Naive thymus-derived CD8-positive, alpha-beta T cell (primary cell): ENCODE measurements at regions not wholly inside any gene's neighbourhood (a gene's known extent, or its start where the extent isn't known, plus 50 kb on each side); places are given as distances from the start of the nearest gene placed in this dataset.
"Not testable (repeated sequence)": the region's sequence is repeated elsewhere in the genome, so short reads cannot be mapped to it uniquely, and the experiment has no call there.

Experiments used
- ATAC-seq, 2 donors: fragments of 150-1000 bp; cut with Tn5 transposase in 1 of 2; sonication (Bioruptor Pico), chemical (Tn5 transposase) in 1 of 2; 1 replicate in 1 of 2; 2 replicates in 1 of 2; pipeline ENCODE4 v1.10.0; 2021; ENCODE audit warnings: mild to moderate bottlenecking in 2 of 2, moderate library complexity in 2 of 2
- POLR2A ChIA-PET: fragments of 350-600 bp; sonication (Branson Sonifier 250); formaldehyde crosslinking; loops from one replicate; lab custom pipeline; 2021; ENCODE audit warnings: antibody characterized with exemption; lab: Charles Lee
- DNase-seq, 10 donors: peaks; one replicate each; pipeline versions ENCODE4 v3.0.0 to v3.0.0-alpha.2; 2020 to 2022
- H3K27ac Mint-ChIP-seq, 10 donors: one replicate each; pipeline ENCODE4 v1.8.0; 2020 to 2022; ENCODE audit warnings: mild to moderate bottlenecking in 10 of 10, mixed read lengths in 10 of 10, moderate library complexity in 4 of 10, inconsistent platforms in 1 of 10
- H3K27me3 Mint-ChIP-seq, 5 donors: one replicate each; pipeline ENCODE4 v1.8.0; 2021 to 2022; ENCODE audit warnings: mixed read lengths in 5 of 5
- H3K36me3 Mint-ChIP-seq, 3 donors: one replicate each; pipeline ENCODE4 v1.8.0; 2020 to 2022; ENCODE audit warnings: mixed read lengths in 3 of 3, mild to moderate bottlenecking in 2 of 3, inconsistent platforms in 1 of 3
- H3K4me1 Mint-ChIP-seq, 4 donors: one replicate each; pipeline ENCODE4 v1.8.0; 2021 to 2022; ENCODE audit warnings: mixed read lengths in 4 of 4
- H3K4me3 Mint-ChIP-seq, 10 donors: one replicate each; pipeline ENCODE4 v1.8.0; 2020 to 2022; ENCODE audit warnings: mild to moderate bottlenecking in 10 of 10, mixed read lengths in 10 of 10, moderate library complexity in 6 of 10, inconsistent platforms in 1 of 10
- H3K9me3 Mint-ChIP-seq, 9 donors: one replicate each; pipeline ENCODE4 v1.8.0; 2020 to 2022; ENCODE audit warnings: mixed read lengths in 9 of 9, mild to moderate bottlenecking in 3 of 9, inconsistent platforms in 1 of 9, moderate library complexity in 1 of 9

DNA sequence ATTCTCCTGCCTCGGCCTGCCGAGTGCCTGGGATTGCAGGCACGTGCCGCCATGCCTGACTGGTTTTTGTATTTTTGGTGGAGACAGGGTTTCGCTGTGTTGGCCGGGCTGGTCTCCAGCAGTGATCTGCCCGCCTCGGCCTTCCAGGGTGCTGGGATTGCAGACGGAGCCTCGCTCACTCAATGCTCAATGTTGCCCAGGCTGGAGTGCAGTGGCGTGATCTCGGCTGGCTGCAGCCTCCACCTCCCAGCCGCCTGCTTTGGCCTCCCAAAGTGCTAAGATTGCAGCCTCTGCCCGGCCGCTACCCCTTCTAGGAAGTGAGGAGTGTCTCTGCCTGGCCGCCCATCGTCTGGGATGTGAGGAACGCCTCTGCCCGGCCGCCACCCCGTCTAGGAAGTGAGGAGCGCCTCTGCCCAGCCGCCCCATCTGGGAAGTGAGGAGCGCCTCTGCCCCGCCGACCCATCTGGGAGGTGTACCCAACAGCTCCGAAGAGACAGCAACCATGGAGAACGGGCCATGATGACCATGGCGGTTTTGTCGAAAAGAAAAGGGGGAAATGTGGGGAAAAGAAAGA is 153.7 kb downstream of the C3orf38 start:
- H3K36me3 Mint-ChIP-seq = not testable (repeated sequence)

DNA sequence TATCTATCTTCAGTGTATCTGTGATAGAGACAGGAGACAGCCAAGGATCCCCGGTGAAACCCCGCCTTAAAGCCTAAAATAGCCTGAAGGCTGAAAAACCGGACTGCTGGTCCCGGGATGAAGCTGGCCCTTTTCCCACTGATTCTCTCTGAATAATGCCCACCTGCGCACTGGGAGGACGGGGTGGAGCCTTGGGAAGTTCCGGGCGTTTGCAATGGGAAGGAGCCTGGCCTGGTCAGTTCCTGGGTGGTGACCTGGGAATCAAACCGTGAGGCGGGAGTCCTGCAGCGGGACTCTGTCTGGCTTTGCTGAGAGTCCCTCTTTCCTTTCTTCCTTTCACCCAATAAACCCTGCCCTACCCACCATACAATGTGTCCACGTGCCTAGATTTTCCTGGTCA is 157.9 kb downstream of the C3orf38 start:
- Mint-ChIP-seq H3K9me3 (peaks cover 0 to 6% (median 0%) of the 10 kb centered on the region in 9 donors), H3K4me3 (no peak overlapping the region), H3K36me3 (no peaks in the 10 kb centered on the region), H3K27me3 (no peaks in the 10 kb centered on the region), H3K4me1 (no peaks in the 10 kb centered on the region), H3K27ac (no peak overlapping the region)
- DNase-seq (no peak), ATAC-seq (no peak)
- POLR2A ChIA-PET = no interaction called here

More for the DNA sequence above, 153.7 kb downstream of the C3orf38 start:
- H3K27ac Mint-ChIP-seq, POLR2A ChIA-PET, ATAC-seq, DNase-seq, H3K4me3 Mint-ChIP-seq, H3K4me1 Mint-ChIP-seq, H3K9me3 Mint-ChIP-seq, H3K27me3 Mint-ChIP-seq: not testable (repeated sequence)

DNA sequence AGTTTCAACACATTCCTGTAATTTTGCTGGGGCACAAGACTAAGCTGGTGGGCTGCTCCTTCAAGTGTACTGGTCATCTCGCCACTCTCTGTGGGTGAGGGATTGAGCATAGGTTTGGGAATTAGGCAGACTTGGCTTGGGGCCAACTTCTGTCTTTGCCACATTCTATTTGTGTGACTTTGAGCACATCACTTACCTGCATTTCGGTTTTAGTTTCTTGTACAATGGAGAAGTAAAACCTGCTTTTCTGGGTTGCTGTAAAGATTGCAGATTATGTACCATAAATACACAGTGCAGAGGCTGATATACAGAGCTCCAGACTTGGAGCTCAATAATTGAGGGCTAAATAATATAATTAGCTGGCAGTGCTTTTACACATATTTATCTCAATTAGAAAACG is 162.1 kb downstream of the C3orf38 start:
- H3K36me3 Mint-ChIP-seq = no peaks in the 10 kb centered on the region
- no peak for DNase-seq
- POLR2A ChIA-PET = no interaction called here
- H3K27ac Mint-ChIP-seq = no peak overlapping the region
- no peaks in the 10 kb centered on the region for H3K27me3 Mint-ChIP-seq
- H3K4me3 Mint-ChIP-seq = no peak overlapping the region
- H3K9me3 Mint-ChIP-seq = peaks cover 0 to 3% (median 0%) of the 10 kb centered on the region in 9 donors
- no peak for ATAC-seq
- H3K4me1 Mint-ChIP-seq = no peaks in the 10 kb centered on the region

DNA sequence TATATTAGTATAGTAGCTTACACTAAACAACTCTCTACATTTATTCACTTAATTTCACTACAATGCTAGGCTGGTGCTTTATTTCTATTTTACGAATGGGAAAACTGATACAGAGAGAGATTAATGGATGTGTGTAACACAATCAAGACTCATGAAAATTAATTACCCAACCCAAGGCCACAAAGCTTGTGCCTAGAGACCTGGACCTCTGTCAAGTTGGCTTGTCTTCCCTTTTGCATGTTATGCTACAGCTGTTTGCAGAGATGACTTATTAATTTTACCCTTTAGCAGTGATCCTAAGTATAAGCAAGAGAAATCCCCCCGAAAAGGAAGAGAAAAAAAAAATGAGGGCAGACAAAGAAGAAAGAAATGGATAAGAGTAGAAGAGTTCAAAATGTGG is 162.5 kb downstream of the C3orf38 start:
- Mint-ChIP-seq H3K36me3 (no peaks in the 10 kb centered on the region), H3K27me3 (no peaks in the 10 kb centered on the region), H3K4me3 (no peak overlapping the region), H3K9me3 (peaks cover 0 to 3% (median 0%) of the 10 kb centered on the region in 9 donors), H3K27ac (no peak overlapping the region), H3K4me1 (no peaks in the 10 kb centered on the region)
- ATAC-seq = no peak
- DNase-seq = no peak
- POLR2A ChIA-PET = no interaction called here

DNA sequence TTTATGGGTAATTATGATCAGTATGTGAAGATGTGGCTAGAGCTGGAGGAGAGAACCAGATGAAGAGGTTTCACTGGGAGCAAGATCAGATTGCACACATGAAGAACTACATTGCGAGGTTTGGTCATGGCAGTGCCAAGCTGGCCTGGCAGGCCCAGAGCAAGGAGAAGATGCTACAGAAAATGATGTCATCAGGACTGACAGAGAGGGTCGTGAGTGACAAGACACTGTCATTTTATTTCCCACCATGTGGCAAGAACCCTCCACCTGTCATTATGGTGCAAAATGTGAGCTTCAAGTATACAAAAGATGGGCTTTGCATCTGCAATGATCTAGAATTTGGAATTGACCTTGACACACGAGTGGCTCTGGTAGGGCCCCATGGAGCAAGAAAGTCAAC is 168.3 kb downstream of the C3orf38 start:
- POLR2A ChIA-PET = no interaction called here
- Mint-ChIP-seq H3K27ac (no peak overlapping the region), H3K4me1 (no peaks in the 10 kb centered on the region), H3K9me3 (peaks cover 0 to 3% (median 0%) of the 10 kb centered on the region in 9 donors), H3K4me3 (no peak overlapping the region), H3K36me3 (no peaks in the 10 kb centered on the region), H3K27me3 (peaks cover 0 to 2% (median 0%) of the 10 kb centered on the region in 5 donors)
- DNase-seq (no peak), ATAC-seq (no peak)

DNA sequence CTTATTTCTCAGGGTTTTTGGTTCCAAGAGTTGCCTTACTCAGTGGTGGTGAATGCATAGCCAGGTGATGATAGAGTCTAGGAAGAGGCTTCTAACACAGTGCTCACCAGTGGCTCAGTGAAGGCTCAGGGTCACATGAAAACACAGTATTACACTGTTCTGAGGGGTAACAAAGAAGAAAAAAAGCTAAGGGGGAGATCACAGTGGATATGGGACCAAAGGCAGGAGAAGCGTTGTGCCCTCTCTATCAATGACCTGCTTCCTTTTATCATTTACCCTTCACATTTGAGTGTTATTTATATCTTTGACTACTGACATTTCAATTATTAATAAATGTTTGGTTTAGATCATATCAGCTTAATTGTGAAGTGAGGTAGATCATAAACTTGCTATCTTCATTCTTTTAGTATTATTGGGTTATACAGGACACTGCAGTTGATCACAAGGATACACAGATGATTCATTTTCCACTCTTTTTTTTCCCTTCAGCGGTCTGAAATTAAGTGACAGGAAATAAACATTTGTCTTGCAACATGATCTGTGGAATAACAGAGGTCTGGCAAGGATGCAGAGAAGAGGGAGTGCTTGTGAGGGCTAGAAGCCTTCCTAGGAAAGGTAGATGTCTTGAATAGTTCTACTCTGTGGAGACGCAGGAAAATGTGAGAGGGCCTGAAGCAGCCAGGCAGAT is 171.7 kb downstream of the C3orf38 start:
- DNase-seq (no peak), ATAC-seq (no peak)
- no peak overlapping the region for H3K4me3 Mint-ChIP-seq
- no peaks in the 10 kb centered on the region for H3K4me1 Mint-ChIP-seq
- POLR2A ChIA-PET = no interaction called here
- peaks cover 0 to 8% (median 0%) of the 10 kb centered on the region in 9 donors for H3K9me3 Mint-ChIP-seq
- no peaks in the 10 kb centered on the region for H3K36me3 Mint-ChIP-seq
- H3K27me3 Mint-ChIP-seq = peaks cover 0 to 2% (median 0%) of the 10 kb centered on the region in 5 donors
- H3K27ac Mint-ChIP-seq = no peak overlapping the region

DNA sequence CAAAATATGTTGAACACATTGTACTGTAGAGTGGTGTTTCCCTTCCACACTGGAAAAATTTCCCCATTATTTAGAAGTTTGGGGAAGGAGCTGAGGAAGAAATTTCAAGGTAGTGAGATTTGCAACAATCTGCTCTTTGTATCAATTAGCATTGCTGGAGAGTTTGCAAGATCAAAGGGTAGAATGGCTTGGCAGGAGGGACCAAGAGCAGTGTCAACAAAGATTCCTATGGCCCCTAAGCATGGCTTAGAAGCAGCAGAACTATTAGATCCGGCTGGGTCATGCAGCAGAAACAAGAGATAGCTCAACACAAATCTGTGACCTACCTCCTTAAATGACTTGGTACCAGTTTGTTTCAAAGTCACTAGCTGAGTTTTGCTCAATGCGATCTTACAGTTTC is 175.0 kb downstream of the C3orf38 start:
- H3K9me3 Mint-ChIP-seq = peaks cover 0 to 8% (median 0%) of the 10 kb centered on the region in 9 donors
- POLR2A ChIA-PET = no interaction called here
- ATAC-seq (no peak), DNase-seq (no peak)
- peaks cover 0 to 2% (median 0%) of the 10 kb centered on the region in 5 donors for H3K27me3 Mint-ChIP-seq
- no peaks in the 10 kb centered on the region for H3K4me1 Mint-ChIP-seq
- H3K27ac Mint-ChIP-seq = no peak overlapping the region
- no peak overlapping the region for H3K4me3 Mint-ChIP-seq
- no peaks in the 10 kb centered on the region for H3K36me3 Mint-ChIP-seq

DNA sequence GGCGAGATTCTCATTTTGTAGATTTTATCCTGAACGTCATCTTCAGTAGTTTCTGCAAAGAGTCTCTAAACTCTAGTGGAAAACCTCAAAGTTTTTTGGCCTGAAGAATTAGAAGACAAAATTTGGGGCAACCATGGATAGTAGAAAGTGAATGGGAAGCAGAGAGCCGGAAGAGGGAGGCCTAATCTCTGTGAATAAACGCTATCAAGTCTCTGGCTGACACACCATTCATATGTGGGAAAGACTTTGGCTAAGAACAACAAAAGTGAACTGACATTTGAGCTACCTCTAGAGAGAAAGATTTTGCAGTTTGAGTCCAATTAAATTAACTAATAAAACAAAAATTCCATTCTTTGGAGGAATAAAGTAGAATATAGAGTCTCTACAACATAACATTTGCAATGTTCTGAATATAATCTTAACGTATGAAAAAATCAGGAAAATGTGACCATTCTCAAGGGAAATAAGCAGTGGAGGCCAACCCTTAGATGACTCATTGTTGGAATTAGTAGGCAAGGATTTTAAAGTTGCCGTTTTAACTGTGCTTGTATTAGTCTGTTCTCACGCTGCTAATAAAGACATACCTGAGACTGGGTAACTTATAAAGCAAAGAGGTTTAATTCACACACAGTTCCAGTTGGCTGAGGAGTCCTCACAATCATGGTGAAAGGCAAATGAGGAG is 184.6 kb downstream of the C3orf38 start:
- peaks cover 0 to 10% (median 0%) of the 10 kb centered on the region in 5 donors for H3K27me3 Mint-ChIP-seq
- peaks cover 0 to 28% (median 11%) of the 10 kb centered on the region in 9 donors for H3K9me3 Mint-ChIP-seq
- POLR2A ChIA-PET = no interaction called here
- H3K36me3 Mint-ChIP-seq = peaks cover 0 to 8% (median 0%) of the 10 kb centered on the region in 3 donors
- no peak for DNase-seq
- no peak overlapping the region for H3K27ac Mint-ChIP-seq
- no peaks in the 10 kb centered on the region for H3K4me1 Mint-ChIP-seq
- H3K4me3 Mint-ChIP-seq = no peak overlapping the region
- no peak for ATAC-seq

DNA sequence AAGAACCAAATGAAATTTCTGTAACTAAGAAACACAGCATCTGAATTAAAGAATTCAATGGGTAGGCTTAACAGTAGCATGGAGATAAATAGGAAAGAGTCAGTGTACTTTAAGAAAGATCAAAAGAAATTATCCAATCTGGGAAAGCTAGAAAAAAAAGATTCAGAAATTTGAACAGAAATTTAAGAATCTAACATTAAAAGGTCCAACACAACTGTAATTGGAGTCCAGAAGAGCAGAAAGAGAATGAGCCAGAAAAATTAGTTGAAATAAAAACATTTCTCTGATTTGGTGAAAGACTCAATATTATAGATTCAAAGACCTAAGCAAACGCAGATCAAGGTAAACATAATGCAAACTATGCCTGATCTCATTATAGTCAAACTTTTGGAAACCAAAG is 187.1 kb downstream of the C3orf38 start:
- Mint-ChIP-seq H3K27me3 (peaks cover 0 to 10% (median 0%) of the 10 kb centered on the region in 5 donors), H3K4me1 (no peaks in the 10 kb centered on the region), H3K27ac (no peak overlapping the region), H3K9me3 (peaks cover 0 to 28% (median 11%) of the 10 kb centered on the region in 9 donors), H3K36me3 (peaks cover 0 to 8% (median 0%) of the 10 kb centered on the region in 3 donors), H3K4me3 (no peak overlapping the region)
- ATAC-seq = no peak
- POLR2A ChIA-PET = no interaction called here
- no peak for DNase-seq

DNA sequence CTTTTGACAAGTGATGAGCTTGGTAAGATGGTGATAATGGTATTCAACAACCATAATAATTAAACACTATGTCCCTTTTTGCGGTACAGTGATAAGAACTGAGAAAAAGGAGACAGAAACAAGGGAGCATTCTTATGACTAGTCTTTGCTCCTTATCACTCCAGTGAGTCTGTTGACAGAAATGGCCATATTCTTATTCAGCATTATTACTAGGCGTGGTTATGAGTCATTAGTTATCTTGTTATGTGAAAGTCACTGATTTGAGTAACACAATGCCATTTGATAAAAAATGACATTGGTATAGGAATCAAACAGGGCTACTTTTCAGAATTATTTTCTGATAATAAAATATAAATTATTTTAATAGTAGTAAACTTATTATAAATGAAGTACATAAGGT is 193.5 kb downstream of the C3orf38 start:
- peaks cover 0 to 9% (median 0%) of the 10 kb centered on the region in 9 donors for H3K9me3 Mint-ChIP-seq
- POLR2A ChIA-PET = no interaction called here

DNA sequence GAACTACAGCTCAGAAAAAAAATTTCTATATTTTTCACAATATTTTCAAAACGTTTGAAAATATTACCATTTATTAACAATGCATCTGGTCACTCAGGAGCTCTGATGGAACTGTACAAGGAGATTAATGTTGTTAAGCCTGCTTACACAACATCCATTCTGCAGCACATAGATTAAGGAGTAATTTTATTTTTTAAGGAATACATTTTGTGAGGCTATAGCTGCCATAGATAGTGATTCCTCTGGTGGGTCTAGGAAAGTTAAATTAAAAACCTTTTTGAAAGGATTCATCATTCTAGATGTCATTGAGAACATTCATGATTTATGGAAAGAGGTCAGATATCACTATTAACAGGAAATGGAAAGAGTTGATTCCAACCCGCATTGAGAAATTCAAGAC is 196.9 kb downstream of the C3orf38 start:
- H3K27me3 Mint-ChIP-seq = no peaks in the 10 kb centered on the region
- no peaks in the 10 kb centered on the region for H3K4me1 Mint-ChIP-seq
- POLR2A ChIA-PET = no interaction called here
- DNase-seq (no peak), ATAC-seq (no peak)
- no peak overlapping the region for H3K4me3 Mint-ChIP-seq
- no peak overlapping the region for H3K27ac Mint-ChIP-seq
- peaks cover 0 to 12% (median 1%) of the 10 kb centered on the region in 9 donors for H3K9me3 Mint-ChIP-seq
- H3K36me3 Mint-ChIP-seq = no peaks in the 10 kb centered on the region

More for the DNA sequence above, 193.5 kb downstream of the C3orf38 start:
- H3K4me1 Mint-ChIP-seq = no peaks in the 10 kb centered on the region
- DNase-seq = no peak
- H3K4me3 Mint-ChIP-seq = no peak overlapping the region
- H3K27ac Mint-ChIP-seq = no peak overlapping the region
- ATAC-seq = no peak
- no peaks in the 10 kb centered on the region for H3K36me3 Mint-ChIP-seq
- H3K27me3 Mint-ChIP-seq = no peaks in the 10 kb centered on the region

DNA sequence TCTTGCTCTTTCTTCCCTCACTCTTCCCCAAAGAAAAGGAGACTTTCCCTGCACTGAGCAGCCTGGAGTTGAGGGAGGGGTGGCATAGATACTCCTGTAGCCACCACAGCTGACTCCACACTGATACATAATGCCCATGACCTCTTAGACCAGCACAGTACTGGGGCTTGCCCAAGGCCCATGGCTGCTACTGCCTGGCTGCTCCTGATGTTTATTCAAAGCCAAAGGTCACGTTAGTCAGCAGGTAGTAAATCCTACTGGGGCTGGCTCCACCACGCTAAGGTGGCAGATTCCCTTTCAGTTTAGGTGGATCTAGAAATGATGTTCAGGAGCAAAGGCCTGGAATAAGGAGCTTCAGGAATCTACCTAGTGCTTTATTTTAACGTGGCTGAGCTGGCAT is 212.7 kb downstream of the C3orf38 start:
- peaks cover 0 to 3% (median 0%) of the 10 kb centered on the region in 4 donors for H3K4me1 Mint-ChIP-seq
- H3K4me3 Mint-ChIP-seq = no peak overlapping the region
- H3K9me3 Mint-ChIP-seq = peaks cover 4 to 32% (median 17%) of the 10 kb centered on the region in 9 donors
- POLR2A ChIA-PET = no interaction called here
- DNase-seq = no peak
- no peaks in the 10 kb centered on the region for H3K27me3 Mint-ChIP-seq
- no peak for ATAC-seq
- no peak overlapping the region for H3K27ac Mint-ChIP-seq
- no peaks in the 10 kb centered on the region for H3K36me3 Mint-ChIP-seq

DNA sequence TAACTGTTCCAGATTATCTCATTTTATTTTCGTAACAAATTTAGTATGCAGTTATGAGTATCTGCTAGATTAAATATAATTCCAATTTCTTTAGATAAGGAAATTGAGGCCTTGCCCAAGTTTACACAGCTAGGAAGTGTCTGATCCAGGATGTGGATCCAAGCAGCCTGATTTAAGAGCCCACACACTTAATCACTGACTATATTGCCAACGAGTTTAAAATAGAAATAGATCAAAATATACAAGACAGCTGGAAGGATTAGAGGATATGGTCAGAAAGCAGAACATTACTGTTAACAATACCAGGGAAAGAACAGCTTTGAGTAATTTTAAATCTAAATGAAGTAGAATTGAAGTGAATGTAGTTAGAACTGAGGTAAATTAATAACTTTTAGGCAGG is 215.2 kb downstream of the C3orf38 start:
- DNase-seq (no peak), ATAC-seq (no peak)
- no peaks in the 10 kb centered on the region for H3K27me3 Mint-ChIP-seq
- peaks cover 0 to 3% (median 0%) of the 10 kb centered on the region in 4 donors for H3K4me1 Mint-ChIP-seq
- no peaks in the 10 kb centered on the region for H3K36me3 Mint-ChIP-seq
- H3K27ac Mint-ChIP-seq = no peak overlapping the region
- H3K9me3 Mint-ChIP-seq = peaks cover 4 to 35% (median 18%) of the 10 kb centered on the region in 9 donors
- POLR2A ChIA-PET = no interaction called here
- no peak overlapping the region for H3K4me3 Mint-ChIP-seq
